H9 (cell line): ENCODE measurements at regions not wholly inside any gene's neighbourhood (a gene's known extent, or its start where the extent isn't known, plus 50 kb on each side); places are given as distances from the start of the nearest gene placed in this dataset.

Experiments used
- DNase-seq: peaks from one replicate; pipeline ENCODE4 v3.0.0-alpha.2; 2017
- H2AFZ ChIP-seq: one replicate; pipeline ENCODE4 v1.6.1; 2013; ENCODE audit warnings: mild to moderate bottlenecking, low read length, control low read depth, moderate library complexity
- H2AK5ac ChIP-seq: 2 replicates; pipeline ENCODE4 v1.6.1; 2013; ENCODE audit warnings: low read length, control low read depth, mixed read lengths; ENCODE audit not compliant: insufficient read length
- H2BK120ac ChIP-seq: one replicate; pipeline ENCODE4 v1.6.1; 2013; ENCODE audit warnings: low read depth, mild to moderate bottlenecking, low read length, control low read depth, inconsistent platforms; ENCODE audit not compliant: poor library complexity, severe bottlenecking
- H2BK12ac ChIP-seq: 2 replicates; pipeline ENCODE4 v1.6.1; 2013; ENCODE audit warnings: low read length, control low read depth, mixed read lengths, low read depth; ENCODE audit not compliant: insufficient read length
- H2BK15ac ChIP-seq: 2 replicates; pipeline ENCODE4 v1.6.1; 2013; ENCODE audit warnings: low read depth, low read length, control low read depth
- H2BK20ac ChIP-seq: one replicate; pipeline ENCODE4 v1.6.1; 2013; ENCODE audit warnings: low read depth, mild to moderate bottlenecking, low read length, control low read depth, inconsistent platforms; ENCODE audit not compliant: poor library complexity, severe bottlenecking
- H2BK5ac ChIP-seq: 2 replicates; pipeline ENCODE4 v1.6.1; 2013; ENCODE audit warnings: low read length, control low read depth, mixed read lengths; ENCODE audit not compliant: insufficient read length
- H3K14ac ChIP-seq: 2 replicates; pipeline ENCODE4 v1.6.1; 2013; ENCODE audit warnings: low read length, control low read depth; ENCODE audit not compliant: insufficient read depth
- H3K18ac ChIP-seq: 2 replicates; pipeline ENCODE4 v1.6.1; 2013; ENCODE audit warnings: low read depth, mild to moderate bottlenecking, mixed read lengths, low read length, control low read depth; ENCODE audit not compliant: insufficient read length
- H3K23ac ChIP-seq: 2 replicates; pipeline ENCODE4 v1.6.1; 2013; ENCODE audit warnings: low read length, control low read depth, mixed read lengths, low read depth; ENCODE audit not compliant: insufficient read length
- H3K23me2 ChIP-seq: 2 replicates; pipeline ENCODE4 v1.6.1; 2013; ENCODE audit warnings: low read depth, mild to moderate bottlenecking, mixed read lengths, low read length, control low read depth; ENCODE audit not compliant: insufficient read length, poor library complexity, severe bottlenecking
- H3K27ac ChIP-seq: 2 replicates; pipeline ENCODE4 v1.5.1; 2013; ENCODE audit warnings: low read length, control low read depth, mixed read lengths, low read depth; ENCODE audit not compliant: insufficient read length
- H3K27me3 ChIP-seq: 2 replicates; pipeline ENCODE4 v1.6.1; 2013; ENCODE audit warnings: low read length, control low read depth, inconsistent platforms; ENCODE audit not compliant: insufficient read depth
- H3K4ac ChIP-seq: 2 replicates; pipeline ENCODE4 v1.6.1; 2013; ENCODE audit warnings: low read depth, mild to moderate bottlenecking, control low read depth, inconsistent platforms, low read length, moderate library complexity
- H3K4me1 ChIP-seq: 2 replicates; pipeline ENCODE4 v1.6.1; 2013; ENCODE audit warnings: low read length, control low read depth, inconsistent platforms; ENCODE audit not compliant: insufficient read depth
- H3K4me2 ChIP-seq: 2 replicates; pipeline ENCODE4 v1.6.1; 2013; ENCODE audit warnings: low read length, control low read depth, mixed read lengths; ENCODE audit not compliant: insufficient read length, insufficient read depth
- H3K56ac ChIP-seq: 2 replicates; pipeline ENCODE4 v1.6.1; 2013; ENCODE audit warnings: low read depth, mild to moderate bottlenecking, mixed read lengths, low read length, control low read depth; ENCODE audit not compliant: insufficient read length
- H3K79me1 ChIP-seq: 2 replicates; pipeline ENCODE4 v1.6.1; 2013; ENCODE audit warnings: low read depth, mild to moderate bottlenecking, moderate library complexity, low read length, control low read depth, inconsistent platforms; ENCODE audit not compliant: insufficient read depth, poor library complexity, severe bottlenecking
- H3K79me2 ChIP-seq: 2 replicates; pipeline ENCODE4 v1.6.1; 2013; ENCODE audit warnings: low read length, control low read depth, inconsistent platforms; ENCODE audit not compliant: insufficient read depth
- H3K9ac ChIP-seq: 2 replicates; pipeline ENCODE4 v1.6.1; 2013; ENCODE audit warnings: low read length, control low read depth, mixed read lengths; ENCODE audit not compliant: insufficient read length; ENCODE audit errors: extremely low read depth
- H3K9me3 ChIP-seq: one replicate; pipeline ENCODE4 v1.6.1; 2013; ENCODE audit warnings: low read depth, low read length, inconsistent platforms; ENCODE audit not compliant: control insufficient read depth
- H3T11ph ChIP-seq: one replicate; pipeline ENCODE4 v1.6.1; 2013; ENCODE audit warnings: mild to moderate bottlenecking, low read length, control low read depth, inconsistent platforms
- H4K20me1 ChIP-seq: one replicate; pipeline ENCODE4 v1.6.1; 2013; ENCODE audit not compliant: control insufficient read depth, insufficient read length, insufficient read depth
- H4K5ac ChIP-seq: 2 replicates; pipeline ENCODE4 v1.6.1; 2013; ENCODE audit warnings: low read depth, mild to moderate bottlenecking, mixed read lengths, low read length, control low read depth; ENCODE audit not compliant: insufficient read length
- H4K8ac ChIP-seq: replicated peaks from 2 replicates; pipeline ENCODE4 v1.6.1; 2013; ENCODE audit warnings: low read length, control low read depth, mixed read lengths, low read depth; ENCODE audit not compliant: insufficient read length
- H4K91ac ChIP-seq: 2 replicates; pipeline ENCODE4 v1.6.1; 2013; ENCODE audit warnings: low read depth, mild to moderate bottlenecking, moderate library complexity, mixed read lengths, low read length, control low read depth; ENCODE audit not compliant: insufficient read length
- H3K27ac Mint-ChIP-seq, 3 experiments: 2 replicates in 2 of 3; 3 replicates in 1 of 3; pipeline ENCODE4 v1.8.0; 2020 to 2021; ENCODE audit warnings: mixed read lengths in 3 of 3, mild to moderate bottlenecking in 1 of 3, moderate library complexity in 1 of 3
- H3K27me3 Mint-ChIP-seq: 2 replicates; pipeline ENCODE4 v1.8.0; 2021; ENCODE audit warnings: low read depth, mild to moderate bottlenecking, moderate library complexity, mixed read lengths
- H3K36me3 Mint-ChIP-seq, 3 experiments: 2 replicates in 2 of 3; 3 replicates in 1 of 3; pipeline ENCODE4 v1.8.0; 2020 to 2021; ENCODE audit warnings: low read depth in 3 of 3, mixed read lengths in 3 of 3; ENCODE audit not compliant: insufficient read depth in 1 of 3
- H3K4me1 Mint-ChIP-seq, 2 experiments: 2 replicates each; pipeline ENCODE4 v1.8.0; 2020; ENCODE audit warnings: mixed read lengths in 2 of 2
- H3K4me3 Mint-ChIP-seq, 2 experiments: 2 replicates in 1 of 2; 3 replicates in 1 of 2; pipeline ENCODE4 v1.8.0; 2020 to 2021; ENCODE audit warnings: mild to moderate bottlenecking in 2 of 2, mixed read lengths in 2 of 2, moderate library complexity in 1 of 2
- H3K9me3 Mint-ChIP-seq, 2 experiments: 2 replicates in 1 of 2; 3 replicates in 1 of 2; pipeline ENCODE4 v1.8.0; 2020; ENCODE audit warnings: mild to moderate bottlenecking in 2 of 2, mixed read lengths in 2 of 2, moderate library complexity in 1 of 2
- CTCF ChIP-seq: fragments of 200-600 bp; sonication (generic); conservative IDR thresholded peaks from 3 replicates; pipeline ENCODE4 v1.8.0; 2021; ENCODE audit warnings: antibody characterized with exemption, mild to moderate bottlenecking
- WGBS: extraction: QIAGEN DNeasy Blood & Tissue Kit; methylation state at CpG from one replicate; pipeline ENCODE4 v1.1.7; 2013; ENCODE audit warnings: missing lambda C conversion rate, low lambda C conversion rate, mixed read lengths; ENCODE audit not compliant: insufficient read length; ENCODE audit errors: extremely low coverage; 5-methylcytosine and 5-hydroxymethylcytosine counted together

DNA sequence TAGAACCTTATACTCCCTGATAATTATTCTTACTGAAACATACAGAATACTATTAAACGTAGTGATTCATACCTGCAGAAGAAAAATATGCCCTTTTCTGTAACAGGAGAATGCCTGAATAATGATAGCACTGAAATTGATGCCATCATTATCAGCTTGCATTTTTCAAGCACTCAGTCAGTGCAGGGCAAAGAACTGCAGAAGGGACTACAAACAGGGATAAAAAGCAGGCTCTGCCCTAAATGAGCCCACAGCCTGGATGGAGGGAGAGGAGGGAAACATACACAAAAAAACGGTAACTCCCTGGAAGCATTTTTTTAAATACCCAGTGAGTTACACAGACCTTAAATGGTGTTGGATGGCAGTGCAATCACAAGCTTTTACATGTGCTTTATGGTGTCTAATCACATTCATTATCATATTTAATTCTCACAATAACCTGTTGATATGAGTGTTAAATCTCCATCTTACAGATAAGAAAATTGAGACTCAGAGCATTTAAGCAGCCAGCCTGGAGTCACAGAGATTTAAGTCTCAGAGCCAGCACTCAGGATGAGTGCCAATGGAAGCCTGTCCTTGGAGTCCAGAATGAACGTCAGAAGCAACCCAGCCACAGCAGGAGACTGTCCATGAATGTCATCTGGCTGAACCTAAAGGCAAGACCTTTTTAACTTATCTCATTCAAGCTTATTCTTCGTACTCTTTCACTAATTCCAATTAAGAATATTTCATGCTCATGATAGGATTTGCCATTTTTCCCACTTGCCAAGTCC, 139.3 kb upstream of the CTNNA2 start:
- Histone ChIP-seq H2BK15ac (no peak overlapping the region), H2BK12ac (no peak overlapping the region), H3K4me1 (peaks cover 6% of the 10 kb centered on the region; the same call in 1 of the 2 replicates), H3K9ac (no peak overlapping the region), H2BK5ac (no peak overlapping the region), H2AFZ (no peak overlapping the region), H3K23ac (no peak overlapping the region), H3K23me2 (no peaks in the 10 kb centered on the region), H3K4ac (no peak overlapping the region), H3K18ac (no peak overlapping the region), H3K9me3 (no peaks in the 10 kb centered on the region), H4K20me1 (no peaks in the 10 kb centered on the region), H2BK120ac (no peak overlapping the region), H3K14ac (no peak overlapping the region), H3K79me1 (no peaks in the 10 kb centered on the region), H3K4me2 (no peak overlapping the region), H4K8ac (no peak overlapping the region), H2AK5ac (no peak overlapping the region), H4K5ac (no peak overlapping the region), H2BK20ac (no peak overlapping the region), H4K91ac (no peak overlapping the region), H3K79me2 (no peaks in the 10 kb centered on the region), H3K27ac (no peak overlapping the region), H3K27me3 (no peaks in the 10 kb centered on the region; the same call in 1 of the 2 replicates), H3K56ac (no peak overlapping the region), H3T11ph (no peak overlapping the region)
- peaks cover 10% of the 10 kb centered on the region for H3K27me3 Mint-ChIP-seq
- peaks cover 47 to 50% of the 10 kb centered on the region in 2 experiments for H3K4me1 Mint-ChIP-seq
- no peak for TF ChIP-seq CTCF
- H3K9me3 Mint-ChIP-seq = no peaks in the 10 kb centered on the region
- H3K27ac Mint-ChIP-seq = peak overlapping the region in 1 of 3 experiments; percentile 76; a peak in 2 of 7 replicates
- H3K4me3 Mint-ChIP-seq = no peak overlapping the region; a peak in 1 of 5 replicates
- WGBS = no CpG with 5 or more reads among the region's 4 CpGs
- no peak for DNase-seq
- no peaks in the 10 kb centered on the region for H3K36me3 Mint-ChIP-seq
